A549 (cell line): ENCODE measurements at regions not wholly inside any gene's neighbourhood (a gene's known extent, or its start where the extent isn't known, plus 50 kb on each side); places are given as distances from the start of the nearest gene placed in this dataset.

ENCODE experiments used
- ATAC-seq, 2 experiments: fragments of 200-7000 bp in 1 of 2; fragments of >200 bp in 1 of 2; cut with Nextera tagmentation in 1 of 2; cut with Tn5 transposase in 1 of 2; 3 replicates each; pipeline versions ENCODE4 v1.8.0 to v1.9.1; 2018 to 2020; ENCODE audit warnings: mild to moderate bottlenecking in 1 of 2, moderate library complexity in 1 of 2
- CTCF ChIA-PET: fragments of 300-600 bp; sonication (Branson Sonifier 250); formaldehyde crosslinking; extraction: SDS; loops from one replicate; lab custom pipeline; 2021; ENCODE audit warnings: antibody characterized with exemption, inconsistent platforms; lab: Yijun Ruan, JAX
- POLR2A ChIA-PET: fragments of 350-600 bp; formaldehyde crosslinking; extraction: SDS; loops from one replicate; lab custom pipeline; 2021; ENCODE audit warnings: antibody characterized with exemption, inconsistent platforms; lab: Yijun Ruan, JAX
- DNase-seq, 2 experiments: peaks; one replicate each; pipeline versions ENCODE4 v3.0.0 to v3.0.0-alpha.2; 2011 to 2016; ENCODE audit warnings: low read depth in 1 of 2, low spot score in 1 of 2
- FAIRE-seq: peaks from 2 replicates; lab custom pipeline; 2011; peaks lifted over from hg19 to GRCh38; lab: Jason Lieb, UNC
- H3K27ac ChIP-seq, 2 experiments: fragments of >200 bp; sonication (Bioruptor Twin); formaldehyde crosslinking; 3 replicates each; pipeline ENCODE4 v1.5.1; 2016 to 2017
- H3K4me1 ChIP-seq: fragments of >200 bp; sonication (Bioruptor Twin); formaldehyde crosslinking; 3 replicates; pipeline ENCODE4 v1.6.1; 2016
- H3K4me2 ChIP-seq: fragments of >200 bp; sonication (Bioruptor Twin); formaldehyde crosslinking; 3 replicates; pipeline ENCODE4 v1.6.1; 2016
- H3K4me3 ChIP-seq: fragments of >200 bp; sonication (Bioruptor Twin); formaldehyde crosslinking; 3 replicates; pipeline ENCODE4 v1.5.1; 2016
- H3K9me3 ChIP-seq: fragments of >200 bp; sonication (Bioruptor Twin); formaldehyde crosslinking; 3 replicates; pipeline ENCODE4 v1.6.1; 2016
- ATOH8 ChIP-seq: fragments of 250-450 bp; sonication (Bioruptor Pico); IDR thresholded peaks from 2 replicates; pipeline ENCODE4 v1.5.0; 2020; ENCODE audit warnings: low read depth, mild to moderate bottlenecking, moderate library complexity
- BCL3 ChIP-seq: fragments of >200 bp; sonication (Bioruptor Twin); formaldehyde crosslinking; IDR thresholded peaks from 3 replicates; pipeline ENCODE4 v1.6.1; 2016
- CEBPB ChIP-seq, 2 experiments: fragments of >200 bp in 1 of 2; sonication (Bioruptor Twin) in 1 of 2; formaldehyde crosslinking in 1 of 2; IDR thresholded peaks; 2 replicates each; pipeline ENCODE4 v1.6.1; 2012 to 2016
- CHD4 ChIP-seq: fragments of 200-600 bp; sonication (generic); IDR thresholded peaks from 2 replicates; pipeline ENCODE4 v1.6.1; 2016; ENCODE audit warnings: antibody characterized with exemption, mild to moderate bottlenecking, borderline replicate concordance
- CTCF ChIP-seq: fragments of >200 bp; sonication (Bioruptor Twin); formaldehyde crosslinking; IDR thresholded peaks from 3 replicates; pipeline ENCODE4 v1.5.1; 2016
- FOSL2 ChIP-seq, 2 experiments: fragments of 450-650 bp in 1 of 2; fragments of >200 bp in 1 of 2; sonication (Bioruptor Twin) in 1 of 2; formaldehyde crosslinking; IDR thresholded peaks; 2 replicates each; pipeline versions ENCODE4 v1.5.0 to v1.6.1; 2016 to 2020; ENCODE audit warnings: mild to moderate bottlenecking in 1 of 2, moderate library complexity in 1 of 2
- GATA3 ChIP-seq: IDR thresholded peaks from 2 replicates; pipeline ENCODE4 v1.6.1; 2012; ENCODE audit warnings: borderline replicate concordance
- HDAC2 ChIP-seq: fragments of 200-600 bp; sonication (generic); IDR thresholded peaks from 2 replicates; pipeline ENCODE4 v1.6.1; 2016
- HEYL ChIP-seq: fragments of 250-450 bp; sonication (Bioruptor Pico); IDR thresholded peaks from 2 replicates; pipeline ENCODE4 v1.8.0; 2021; ENCODE audit warnings: mild to moderate bottlenecking, moderate library complexity
- HMGXB4 ChIP-seq: fragments of 250-450 bp; sonication (Bioruptor Pico); IDR thresholded peaks from 2 replicates; pipeline ENCODE4 v1.5.0; 2021; ENCODE audit warnings: mild to moderate bottlenecking, moderate library complexity, borderline replicate concordance
- MAFK ChIP-seq: fragments of 450-650 bp; IDR thresholded peaks from 2 replicates; pipeline ENCODE4 v1.6.1; 2014; ENCODE audit not compliant: partially characterized antibody
- MAZ ChIP-seq: fragments of 150-350 bp; IDR thresholded peaks from 2 replicates; pipeline ENCODE4 v1.6.1; 2014; ENCODE audit warnings: antibody characterized with exemption, low read depth, low read length, borderline replicate concordance
- MYC ChIP-seq: IDR thresholded peaks from 2 replicates; pipeline ENCODE4 v1.6.1; 2012; ENCODE audit warnings: mild to moderate bottlenecking, inconsistent platforms, low read length, improper control_type of control experiment, borderline replicate concordance
- PHF8 ChIP-seq: fragments of 200-600 bp; sonication (generic); IDR thresholded peaks from 2 replicates; pipeline ENCODE4 v1.6.1; 2016; ENCODE audit warnings: low read depth, mild to moderate bottlenecking, antibody characterized with exemption, moderate library complexity, borderline replicate concordance
- POLR2AphosphoS2 ChIP-seq: conservative IDR thresholded peaks from 2 replicates; pipeline ENCODE4 v1.6.1; 2012; ENCODE audit warnings: low read length, improper control_type of control experiment, inconsistent platforms
- RCOR1 ChIP-seq: fragments of 150-350 bp; IDR thresholded peaks from 2 replicates; pipeline ENCODE4 v1.6.1; 2014; ENCODE audit warnings: antibody characterized with exemption, low read length, low read depth
- SMC3 ChIP-seq: fragments of >200 bp; sonication (Bioruptor Twin); formaldehyde crosslinking; IDR thresholded peaks from 3 replicates; pipeline ENCODE4 v1.6.1; 2018; ENCODE audit warnings: inconsistent platforms
- SREBF2 ChIP-seq: fragments of 450-650 bp; IDR thresholded peaks from 2 replicates; pipeline ENCODE4 v1.6.1; 2014; ENCODE audit warnings: mild to moderate bottlenecking, moderate library complexity
- ZC3H11A ChIP-seq: fragments of 450-650 bp; IDR thresholded peaks from 2 replicates; pipeline ENCODE4 v1.6.1; 2014; ENCODE audit warnings: antibody characterized with exemption, mild to moderate bottlenecking
- ZSCAN20 ChIP-seq: fragments of 250-450 bp; sonication (Bioruptor Pico); IDR thresholded peaks from 2 replicates; pipeline ENCODE4 v1.8.0; 2022; ENCODE audit warnings: mild to moderate bottlenecking, moderate library complexity
- WGBS: methylation state at CpG from one replicate; pipeline ENCODE4 v1.1.6; 2017; ENCODE audit errors: missing lambda C conversion rate; 5-methylcytosine and 5-hydroxymethylcytosine counted together

- 0% methylated on average over 1 of the region's 1 CpG for WGBS
- no peak for ATAC-seq
- no peak overlapping the region for H3K4me3 ChIP-seq
- no peaks in the 10 kb centered on the region for H3K4me1 ChIP-seq
- no peak for FAIRE-seq
- TF ChIP-seq GATA3 (no peak), FOSL2 (IDR thresholded peaks at IDR 0.05) (no peak), FOSL2 (CRISPR knock-in tag; IDR thresholded peaks at IDR 0.05) (no peak), POLR2AphosphoS2 (no peak), MYC (no peak), ZSCAN20 (CRISPR knock-in tag) (no peak), CHD4 (no peak), RCOR1 (no peak), CTCF (no peak), ZC3H11A (no peak), HEYL (CRISPR knock-in tag) (no peak), HDAC2 (no peak), CEBPB (IDR thresholded peaks at IDR 0.05) (no peak), BCL3 (no peak)
- no peak overlapping the region for H3K4me2 ChIP-seq
- no peaks in the 10 kb centered on the region for H3K9me3 ChIP-seq
- ChIA-PET CTCF (no interaction called here), POLR2A (no interaction called here)
- no peak overlapping the region for H3K27ac ChIP-seq
- no peak for DNase-seq
Observed at GRCh38 chr4:94000559-94000958, 172.0 kb downstream of the ATOH1 start.

GRCh38 chr4:94006932-94007331 is 178.4 kb downstream of the ATOH1 start:
- DNase-seq (no peak), ATAC-seq (no peak), FAIRE-seq (no peak)
- no peak overlapping the region for H3K27ac ChIP-seq
- H3K4me2 ChIP-seq = no peak overlapping the region
- CTCF ChIA-PET = interaction anchor here (0.6 kb wide), 1 partner anchor 135 kb away, joined by 3 read pairs; no protein-coding TSS in a partner anchor
- H3K9me3 ChIP-seq = no peaks in the 10 kb centered on the region
- H3K4me3 ChIP-seq = no peak overlapping the region
- POLR2A ChIA-PET = no interaction called here
- H3K4me1 ChIP-seq = no peaks in the 10 kb centered on the region
- TF ChIP-seq HMGXB4 = no peak
- TF ChIP-seq SMC3 = no peak
- no peak for TF ChIP-seq MYC
- TF ChIP-seq MAFK = no peak
- TF ChIP-seq MAZ = no peak
- no peak for TF ChIP-seq ATOH8 (CRISPR knock-in tag)
- TF ChIP-seq PHF8 = no peak
- no peak for TF ChIP-seq SREBF2
- WGBS = 0% methylated on average over 1 of the region's 1 CpG
